HG02763 (cell line): ENCODE measurements at regions not wholly inside any gene's neighbourhood (a gene's known extent, or its start where the extent isn't known, plus 50 kb on each side); places are given as distances from the start of the nearest gene placed in this dataset.
A peak's percentile ranks its signal among the peaks of the same experiment; 100 is the strongest.
"Not testable (repeated sequence)": the region's sequence is repeated elsewhere in the genome, so short reads cannot be mapped to it uniquely, and the experiment has no call there.

Experiments used
- ATAC-seq: cut with Tn5 transposase; IDR thresholded peaks from one replicate; pipeline ENCODE4 v1.9.1; 2021; ENCODE audit warnings: mild to moderate bottlenecking, moderate library complexity; ENCODE audit not compliant: unreplicated experiment

DNA sequence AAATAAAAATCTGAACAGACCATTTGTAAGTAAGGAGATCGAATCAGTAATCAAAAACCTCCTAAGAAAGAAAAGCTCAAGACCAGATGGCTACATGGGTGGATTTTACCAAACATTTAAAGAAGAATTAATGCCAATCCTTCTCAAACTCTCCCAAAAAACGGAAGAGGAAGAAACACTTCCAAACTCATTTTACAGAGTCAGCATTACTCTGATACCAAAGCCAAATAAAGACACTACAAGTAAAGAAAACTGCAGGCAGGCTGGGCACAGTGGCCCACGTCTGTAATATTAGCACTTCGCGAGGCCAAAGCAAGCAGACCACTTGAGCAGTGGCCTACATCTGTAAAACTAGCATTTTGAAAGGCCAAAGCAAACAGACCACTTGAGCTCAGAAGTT is 159.8 kb downstream of the DPY19L2 start:
- no peak for ATAC-seq

DNA sequence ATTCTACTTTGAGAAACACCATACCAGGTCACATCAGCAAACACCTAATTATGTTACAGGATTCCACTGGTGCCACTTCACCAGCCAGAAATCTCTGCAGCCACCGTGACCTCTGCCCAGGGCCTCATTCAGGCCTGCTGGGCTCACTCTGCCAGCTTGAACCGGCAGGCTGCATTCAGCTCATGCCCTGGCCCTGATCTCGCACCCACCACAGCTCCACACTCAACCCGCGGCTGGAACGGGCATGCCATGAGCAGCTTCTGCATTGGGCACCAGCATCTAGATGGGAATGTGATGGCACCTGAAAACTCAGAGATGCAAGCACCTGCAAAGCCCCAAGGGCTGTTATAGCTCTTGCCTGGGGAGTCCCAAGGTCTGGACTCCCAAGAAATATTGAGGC is 168.7 kb downstream of the DPY19L2 start:
- ATAC-seq = no peak

DNA sequence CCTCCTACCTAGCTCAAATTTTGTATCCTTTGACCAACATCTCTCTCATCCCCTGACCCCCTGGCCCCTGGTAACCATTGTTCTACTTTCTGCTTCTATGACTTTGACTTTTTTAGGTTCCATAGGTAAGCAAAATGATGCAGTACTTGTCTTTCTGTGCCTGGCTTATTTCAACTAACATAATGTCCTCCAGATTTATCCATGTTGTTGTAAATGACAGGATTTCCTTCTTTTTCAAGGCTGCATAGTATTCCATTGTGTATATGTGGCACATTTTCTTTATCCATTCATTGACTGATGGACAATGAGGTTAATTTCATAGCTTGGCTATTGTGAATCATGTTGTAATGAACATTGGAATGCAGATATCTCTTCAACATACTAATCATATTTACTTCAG is 170.1 kb downstream of the DPY19L2 start:
- no peak for ATAC-seq

DNA sequence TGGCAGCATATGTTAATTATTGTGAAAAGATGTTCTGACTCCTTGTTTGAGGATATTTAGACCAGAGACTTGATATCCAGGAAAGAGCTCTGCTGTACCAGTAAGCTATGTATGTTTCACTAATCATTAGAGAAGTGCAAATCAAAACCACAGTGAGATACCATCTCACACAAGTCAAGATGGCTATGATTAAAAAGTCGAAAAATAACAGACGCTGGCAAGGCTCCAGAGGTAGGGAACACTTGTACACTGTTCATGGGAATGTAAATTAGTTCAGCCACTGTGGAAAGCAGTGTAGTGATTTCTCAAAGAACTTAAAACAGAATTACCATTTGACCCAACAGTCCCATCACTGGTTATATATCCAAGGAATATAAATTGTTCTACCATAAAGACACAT is 171.6 kb downstream of the DPY19L2 start:
- no peak for ATAC-seq

DNA sequence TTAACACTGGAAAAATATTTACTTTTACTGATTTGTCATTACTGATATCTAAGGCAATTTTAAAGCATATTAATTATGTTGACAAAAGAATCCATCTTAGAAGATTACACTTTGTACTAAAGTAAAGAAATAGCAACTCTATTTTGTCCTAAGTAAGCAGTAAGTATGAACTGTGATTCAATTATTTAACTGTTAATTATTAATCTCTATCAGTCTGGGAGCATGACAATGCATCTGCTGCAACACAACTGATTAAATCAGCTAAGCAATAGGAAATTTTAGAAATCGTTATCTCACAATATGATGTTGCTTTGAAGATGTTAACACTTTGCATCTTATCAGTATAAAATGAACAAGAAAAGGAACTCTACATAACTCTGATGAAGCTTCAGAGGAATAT is 172.3 kb downstream of the DPY19L2 start:
- no peak for ATAC-seq

DNA sequence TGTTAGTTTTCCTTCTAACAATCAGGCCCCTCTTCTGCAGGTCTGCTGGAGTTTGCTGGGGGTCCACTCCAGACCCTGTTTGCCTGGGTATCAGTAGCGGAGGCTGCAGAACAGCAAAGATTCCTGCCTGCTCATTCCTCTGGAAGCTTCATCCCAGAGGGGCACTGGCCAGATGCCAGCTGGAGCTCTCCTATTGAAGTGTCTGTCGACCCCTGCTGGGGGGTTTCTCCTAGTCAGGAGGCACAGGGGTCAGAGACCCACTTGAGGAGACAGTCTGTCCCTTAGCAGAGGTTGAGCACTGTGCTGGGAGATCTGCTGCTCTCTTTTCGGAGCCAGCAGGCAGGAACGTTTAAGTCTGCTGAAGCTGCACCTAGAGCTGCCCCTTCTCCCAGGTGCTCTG is 174.9 kb downstream of the DPY19L2 start:
- ATAC-seq = not testable (repeated sequence)

DNA sequence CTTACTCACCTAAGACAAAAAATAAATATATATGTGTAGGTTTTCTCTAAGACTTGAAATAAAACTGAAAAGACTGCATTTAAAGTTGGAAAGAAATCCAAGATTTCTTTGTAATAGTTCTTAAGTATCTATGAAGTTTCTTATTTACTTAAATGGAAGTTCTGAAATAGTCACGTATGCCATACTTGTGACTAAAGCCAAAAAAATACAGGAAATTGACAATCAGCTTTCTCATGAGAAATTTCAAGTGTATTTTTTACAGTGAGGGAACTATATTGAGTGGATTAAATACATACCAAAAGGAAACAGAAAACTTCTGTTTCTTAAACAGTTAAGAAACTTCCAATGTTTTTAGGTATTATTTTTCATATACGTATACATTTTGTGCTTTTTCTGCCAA is 188.1 kb downstream of the DPY19L2 start:
- ATAC-seq = no peak

DNA sequence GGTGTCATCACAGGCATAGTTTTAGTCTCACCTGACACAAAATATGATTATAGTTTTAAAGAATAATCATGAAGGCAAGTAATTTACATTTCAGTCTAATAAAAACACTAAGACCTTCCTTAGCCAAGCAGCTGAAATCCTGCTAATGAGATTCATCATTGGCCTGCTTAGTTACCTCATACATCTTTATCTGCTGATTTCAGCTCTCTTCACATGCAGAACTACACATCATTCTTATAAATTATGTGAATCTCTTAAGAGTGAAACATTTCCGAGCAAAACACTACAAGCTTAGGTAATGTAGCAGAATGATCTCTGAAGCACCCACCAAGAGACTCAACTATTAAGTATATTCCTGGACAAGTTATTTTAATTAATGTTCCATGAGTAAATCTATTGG is 198.1 kb downstream of the DPY19L2 start:
- no peak for ATAC-seq

DNA sequence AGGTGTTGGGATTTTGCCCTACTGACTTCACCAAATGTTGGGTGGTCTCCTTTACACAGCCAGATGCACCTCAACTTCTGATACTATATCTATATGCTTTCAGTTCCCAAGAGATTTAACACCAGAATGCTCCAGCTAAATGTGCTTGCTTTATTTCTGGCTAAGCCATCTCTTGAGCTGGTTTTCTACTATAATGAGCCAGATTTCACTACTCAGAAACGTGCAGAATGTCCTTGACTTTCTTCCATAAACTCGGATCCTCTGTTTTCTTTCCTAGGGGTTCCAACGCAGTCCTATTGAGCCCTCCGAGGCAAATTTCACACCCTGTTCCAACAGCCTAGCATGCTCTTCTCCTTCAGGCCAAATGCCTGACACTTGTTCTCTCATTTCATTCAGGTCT is 200.3 kb downstream of the DPY19L2 start:
- ATAC-seq = no peak

DNA sequence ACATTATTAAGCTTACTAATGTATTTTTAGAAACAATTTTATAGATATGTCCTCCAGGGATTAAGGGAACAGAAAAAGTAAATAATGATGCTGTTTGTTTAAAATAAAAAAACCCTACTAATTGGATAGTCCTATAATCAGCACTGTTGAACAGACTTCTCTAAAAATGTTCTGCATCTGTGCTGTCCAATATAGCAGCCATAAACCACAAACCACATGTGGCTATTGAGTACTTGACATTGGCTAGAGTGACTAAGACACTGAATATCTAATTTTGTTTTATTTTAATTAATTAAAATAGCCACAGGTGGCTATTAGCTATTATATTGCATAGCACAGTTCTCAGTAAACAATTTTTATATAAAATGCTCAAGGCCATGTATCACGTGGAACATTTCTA is 210.4 kb downstream of the DPY19L2 start:
- ATAC-seq = no peak

DNA sequence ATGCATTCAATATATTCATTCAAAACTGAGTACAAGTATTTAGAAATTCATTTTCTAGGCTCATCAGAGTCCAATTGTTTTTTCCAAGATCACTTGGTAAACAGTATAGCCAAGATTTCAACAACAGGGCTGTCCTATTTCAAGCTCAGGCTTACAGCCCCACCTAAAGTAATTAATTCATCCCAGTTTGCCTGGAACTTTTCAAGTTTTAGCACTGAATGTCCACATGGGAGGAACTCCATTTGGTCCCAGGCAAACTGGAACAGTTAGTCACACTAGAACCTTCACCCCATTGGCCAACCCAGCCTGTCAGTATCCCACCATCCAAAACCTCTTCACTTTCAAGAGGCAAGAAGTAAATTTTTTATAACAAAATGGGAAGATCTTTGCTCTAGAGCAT is 210.9 kb downstream of the DPY19L2 start:
- no peak for ATAC-seq

DNA sequence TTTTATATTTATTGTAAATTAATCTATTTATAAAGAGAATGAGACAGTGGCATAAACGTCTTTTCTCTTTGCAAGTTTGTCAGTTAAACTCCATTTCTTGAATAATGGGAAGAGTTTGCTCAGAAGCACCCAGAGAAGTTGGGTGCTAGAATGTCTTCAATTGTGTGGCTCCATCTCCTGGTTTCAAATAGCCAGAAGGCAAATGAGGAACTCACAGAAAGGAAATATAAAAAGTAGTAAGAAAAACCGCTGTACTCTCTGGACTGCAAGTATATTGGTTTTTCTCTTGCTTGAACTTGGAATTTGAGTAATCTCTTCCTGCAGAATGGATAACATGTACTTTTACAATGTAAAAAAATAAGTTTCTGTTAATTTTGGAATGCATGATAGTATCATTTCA is 217.5 kb downstream of the DPY19L2 start:
- no peak for ATAC-seq

DNA sequence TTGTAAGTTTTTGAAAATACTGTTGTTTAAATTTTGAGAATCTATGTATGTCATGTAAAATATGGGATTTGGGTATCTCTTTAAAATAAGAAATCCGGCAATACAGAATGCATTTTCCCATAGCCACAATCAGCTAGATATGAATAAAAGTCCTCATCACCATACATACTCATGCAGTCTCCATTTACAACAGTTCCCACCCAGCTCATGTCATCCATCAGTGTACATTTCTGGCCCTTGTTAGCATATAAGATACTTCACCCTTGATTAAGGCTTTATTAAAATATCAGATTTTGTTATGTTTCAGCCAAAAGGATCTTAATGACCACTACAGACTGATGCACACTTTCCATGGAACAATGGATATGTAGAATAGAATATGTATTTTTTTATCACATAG is 218.0 kb downstream of the DPY19L2 start:
- no peak for ATAC-seq

DNA sequence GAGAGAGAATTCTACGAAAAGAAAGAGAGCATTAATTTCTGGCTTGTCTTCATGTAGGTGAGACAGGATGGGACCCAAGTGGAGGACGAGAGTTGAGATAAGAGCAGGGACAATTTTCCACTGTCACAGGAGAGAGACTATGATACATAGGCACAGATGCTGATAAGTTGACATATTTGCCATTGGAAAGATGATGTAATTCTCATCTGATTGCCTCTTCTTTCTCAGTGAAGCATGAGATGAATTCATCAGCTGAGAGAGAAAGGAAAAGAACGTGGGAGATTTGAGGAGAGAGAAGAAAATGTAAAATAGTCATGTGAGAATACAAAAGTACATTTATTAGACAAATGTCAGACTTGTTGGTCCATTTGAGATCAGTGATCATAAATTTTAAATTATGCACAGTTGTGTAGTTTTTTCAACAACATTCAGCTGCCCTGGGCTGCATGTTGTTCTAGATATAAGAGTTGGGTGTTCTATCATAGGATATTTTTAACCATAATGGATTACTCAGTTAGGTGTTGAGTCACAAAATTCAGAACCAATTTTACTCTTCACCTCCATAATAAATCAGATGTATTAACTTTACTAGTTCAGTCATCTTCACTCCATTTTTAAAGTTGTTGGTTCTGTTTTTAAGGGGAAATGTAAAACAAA is 222.9 kb downstream of the DPY19L2 start:
- no peak for ATAC-seq

DNA sequence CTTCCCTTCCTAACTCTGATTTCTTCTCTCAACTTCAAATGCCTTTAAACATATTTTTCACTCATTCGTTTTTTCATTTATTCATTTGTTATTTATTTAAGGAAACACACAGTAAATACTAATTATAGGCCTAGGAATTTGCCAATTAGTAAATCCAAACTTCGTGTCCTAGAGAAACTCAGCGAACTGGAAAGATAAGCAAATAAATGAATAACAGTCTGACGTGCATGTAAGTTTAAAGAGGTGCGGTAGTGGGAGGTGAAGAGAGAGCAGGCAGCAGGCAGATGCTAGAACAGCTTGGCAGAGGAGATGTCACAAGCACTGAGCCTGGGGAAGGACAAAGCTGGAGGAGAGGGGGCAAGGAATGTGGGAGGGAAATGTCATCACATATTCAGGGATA is 228.2 kb downstream of the DPY19L2 start:
- ATAC-seq = no peak

DNA sequence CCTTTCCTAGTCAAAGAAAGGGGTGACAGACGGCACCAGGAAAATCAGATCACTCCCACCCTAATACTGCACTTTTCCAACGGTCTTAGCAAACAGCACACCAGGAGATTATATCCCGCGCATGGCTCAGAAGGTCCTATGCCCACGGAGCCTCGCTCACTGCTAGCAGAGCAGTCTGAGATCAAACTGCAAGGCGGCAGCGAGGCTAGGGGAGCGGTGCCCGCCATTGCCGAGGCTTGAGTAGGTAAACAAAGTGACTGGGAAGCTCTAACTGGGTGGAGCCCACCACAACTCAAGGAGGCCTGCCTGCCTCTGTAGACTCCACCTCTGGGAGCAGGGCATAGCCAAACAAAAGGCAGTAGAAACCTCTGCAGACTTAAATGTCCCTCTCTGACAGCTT is 233.9 kb downstream of the DPY19L2 start:
- ATAC-seq = not testable (repeated sequence)

DNA sequence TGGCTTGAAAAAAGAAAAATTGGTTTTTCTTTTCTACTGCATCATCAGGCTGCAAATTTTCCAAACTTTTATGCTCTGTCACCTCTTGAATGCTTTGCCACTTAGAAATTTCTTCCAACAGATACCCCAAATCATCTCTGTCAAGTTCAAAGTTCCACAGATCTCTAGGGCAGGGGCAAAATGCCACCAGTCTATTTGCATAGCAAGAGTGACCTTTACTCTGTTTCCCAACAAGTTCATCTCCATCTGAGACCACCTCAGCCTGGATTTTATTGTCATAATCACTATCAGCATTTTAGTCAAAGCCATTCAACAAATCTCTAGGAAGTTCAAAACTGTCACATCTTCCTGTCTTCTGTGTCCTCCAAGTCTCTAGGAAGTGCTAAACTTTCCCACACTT is 240.3 kb downstream of the DPY19L2 start:
- not testable (repeated sequence) for ATAC-seq

DNA sequence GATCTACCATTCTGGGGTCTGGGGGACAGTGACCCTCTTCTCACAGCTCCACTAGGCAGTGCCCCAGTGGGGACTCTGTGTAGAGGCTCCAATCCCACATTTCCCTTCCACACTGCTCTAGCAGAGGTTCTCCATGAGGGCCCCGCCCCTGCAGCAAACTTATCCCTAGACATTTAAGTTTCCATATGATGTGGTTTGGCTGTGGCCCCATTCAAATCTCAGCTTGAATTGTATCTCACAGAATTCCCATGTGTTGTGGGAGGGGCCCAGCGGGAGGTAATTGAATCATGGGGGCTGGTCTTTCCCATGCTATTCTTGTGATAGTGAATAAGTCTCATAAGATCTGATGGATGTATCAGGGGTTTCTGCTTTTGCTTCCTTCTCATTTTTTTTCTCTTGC is 241.3 kb downstream of the DPY19L2 start:
- not testable (repeated sequence) for ATAC-seq

DNA sequence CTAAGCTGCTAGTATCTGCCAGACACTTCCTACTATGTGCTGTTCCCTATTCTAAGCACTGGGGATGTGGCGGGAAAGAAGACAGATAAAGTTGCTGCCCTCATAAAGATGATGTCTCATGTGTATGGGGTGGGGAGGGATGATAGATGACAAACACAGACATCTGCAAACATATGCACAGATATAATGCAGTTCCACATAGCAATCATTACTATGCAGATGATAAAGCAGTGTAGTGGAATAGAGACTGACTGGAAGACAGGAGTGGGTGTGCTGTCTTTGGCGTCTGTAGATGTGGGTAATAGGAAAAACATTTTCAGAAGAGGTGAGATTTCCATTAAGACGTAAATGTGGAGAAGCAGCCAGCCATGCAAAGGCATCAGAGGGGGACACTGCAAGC is 243.6 kb downstream of the DPY19L2 start:
- no peak for ATAC-seq

DNA sequence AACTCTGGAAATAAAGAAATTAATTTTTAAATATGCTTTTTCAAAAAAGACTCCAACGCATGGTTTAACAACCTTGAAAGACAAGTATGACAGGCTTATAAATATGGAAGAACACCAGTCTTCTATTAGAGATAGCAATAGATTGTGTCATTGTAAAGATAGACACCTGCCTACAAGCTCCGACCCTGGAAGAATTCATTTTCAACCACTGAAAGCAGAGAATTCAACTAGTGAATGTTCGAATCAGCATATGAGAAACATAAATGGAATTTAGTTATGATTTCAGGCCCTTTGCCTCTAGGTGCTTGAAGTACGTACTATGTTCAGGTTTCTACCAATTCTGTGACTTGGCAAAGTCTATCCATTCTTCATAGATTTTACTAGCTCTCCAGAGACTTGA is 244.5 kb downstream of the DPY19L2 start:
- no peak for ATAC-seq

DNA sequence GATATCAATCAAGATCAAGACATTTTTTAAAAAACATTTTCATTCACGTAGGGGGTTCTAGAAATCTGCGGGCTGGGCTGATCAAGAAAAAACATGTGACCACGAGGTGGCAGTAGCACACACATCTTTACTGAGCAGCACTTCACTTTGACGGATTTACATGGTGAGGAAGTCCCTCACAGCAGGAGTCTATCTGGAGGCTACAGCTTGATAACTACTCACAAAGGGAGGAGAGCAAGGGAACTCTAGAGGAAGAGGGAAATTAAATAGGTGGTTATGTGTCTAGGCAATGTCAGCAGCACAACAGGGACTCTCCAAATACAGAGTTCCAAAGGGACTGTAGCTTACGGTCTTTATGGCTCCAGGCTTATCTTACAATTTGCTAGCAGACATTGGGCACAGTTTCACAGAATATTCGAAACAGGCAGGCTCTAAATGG is 248.1 kb downstream of the DPY19L2 start:
- peak; percentile 91 for ATAC-seq

DNA sequence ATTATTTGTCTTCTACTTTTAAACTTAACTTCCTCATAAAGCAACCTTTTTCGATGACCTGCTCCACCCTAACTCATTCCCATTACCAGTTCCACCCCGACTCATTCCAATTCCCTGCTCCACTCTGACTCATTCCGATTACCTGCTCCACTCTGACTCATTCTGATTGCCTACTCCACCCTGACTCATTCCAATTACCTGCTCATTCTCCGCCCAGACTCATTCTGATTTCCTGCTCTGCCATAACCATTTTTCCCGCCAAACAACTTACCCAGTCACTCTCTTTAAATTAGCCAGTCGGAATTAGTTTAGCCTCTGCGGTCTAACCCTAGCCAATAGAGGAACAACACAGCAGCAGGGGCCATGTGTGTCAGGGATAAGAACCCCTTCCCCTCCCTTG is 249.1 kb downstream of the DPY19L2 start:
- no peak for ATAC-seq

DNA sequence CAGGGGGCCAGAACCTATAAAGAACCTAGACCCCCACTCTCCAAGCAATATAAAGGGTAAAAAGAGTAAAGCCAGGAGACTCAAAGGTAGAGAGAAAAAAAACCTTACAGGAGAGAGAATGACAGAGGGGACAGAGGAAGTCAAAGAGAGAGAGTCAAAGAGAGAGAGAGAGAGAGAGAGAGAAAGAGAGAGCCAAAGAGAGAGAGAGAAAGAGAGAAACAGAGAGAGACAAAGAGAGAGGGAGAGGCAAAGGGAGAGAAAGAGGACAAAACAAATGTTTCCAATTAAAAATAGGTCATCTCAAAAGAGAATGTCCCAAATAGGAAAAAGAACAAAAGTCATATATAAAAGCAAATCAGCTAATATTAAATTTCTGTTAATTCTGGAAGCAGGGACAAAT is 251.5 kb downstream of the DPY19L2 start:
- ATAC-seq = no peak
